ENCODE measurements at regions not wholly inside any gene's neighbourhood (a gene's known extent, or its start where the extent isn't known, plus 50 kb on each side); places are given as distances from the start of the nearest gene placed in this dataset.
"Not testable (repeated sequence)": the region's sequence is repeated elsewhere in the genome, so short reads cannot be mapped to it uniquely, and the experiment has no call there.

DNA sequence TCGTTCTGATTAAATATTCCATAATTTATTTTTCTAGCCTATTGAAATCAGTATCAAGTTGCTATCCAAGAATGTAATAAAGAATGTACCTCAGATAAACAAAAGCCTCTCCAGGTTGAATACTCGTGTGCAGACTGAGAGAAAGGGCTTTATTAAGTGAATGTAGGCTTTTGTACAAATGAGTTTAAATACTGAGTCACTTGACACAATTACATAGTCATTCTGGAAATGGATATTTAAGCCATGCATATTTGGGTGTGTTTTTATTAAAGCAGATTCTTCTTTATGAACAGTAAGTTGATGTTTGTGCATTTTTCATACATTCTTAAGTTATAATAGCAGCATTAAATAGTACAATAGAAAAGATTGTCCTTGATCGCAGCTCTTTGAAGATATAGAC is 139.8 kb upstream of the GK2 start:
- Histone ChIP-seq H3K4me3 (replicated peaks; ENCODE audit: low read depth, low read length) (no peak overlapping the region), H3K27me3 (replicated peaks; ENCODE audit: control insufficient read depth, insufficient read depth, low read length) (no peaks in the 10 kb centered on the region), H3K36me3 (ENCODE audit: control insufficient read depth, insufficient read depth, low read length) (no peaks in the 10 kb centered on the region)
- TF ChIP-seq, protein P1, sequence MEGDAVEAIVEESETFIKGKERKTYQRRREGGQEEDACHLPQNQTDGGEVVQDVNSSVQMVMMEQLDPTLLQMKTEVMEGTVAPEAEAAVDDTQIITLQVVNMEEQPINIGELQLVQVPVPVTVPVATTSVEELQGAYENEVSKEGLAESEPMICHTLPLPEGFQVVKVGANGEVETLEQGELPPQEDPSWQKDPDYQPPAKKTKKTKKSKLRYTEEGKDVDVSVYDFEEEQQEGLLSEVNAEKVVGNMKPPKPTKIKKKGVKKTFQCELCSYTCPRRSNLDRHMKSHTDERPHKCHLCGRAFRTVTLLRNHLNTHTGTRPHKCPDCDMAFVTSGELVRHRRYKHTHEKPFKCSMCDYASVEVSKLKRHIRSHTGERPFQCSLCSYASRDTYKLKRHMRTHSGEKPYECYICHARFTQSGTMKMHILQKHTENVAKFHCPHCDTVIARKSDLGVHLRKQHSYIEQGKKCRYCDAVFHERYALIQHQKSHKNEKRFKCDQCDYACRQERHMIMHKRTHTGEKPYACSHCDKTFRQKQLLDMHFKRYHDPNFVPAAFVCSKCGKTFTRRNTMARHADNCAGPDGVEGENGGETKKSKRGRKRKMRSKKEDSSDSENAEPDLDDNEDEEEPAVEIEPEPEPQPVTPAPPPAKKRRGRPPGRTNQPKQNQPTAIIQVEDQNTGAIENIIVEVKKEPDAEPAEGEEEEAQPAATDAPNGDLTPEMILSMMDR (IDR thresholded peaks at IDR 0.05; ENCODE audit: insufficient read depth, low read length, poor library complexity, severe bottlenecking) = no peak
- DNase-seq (ENCODE audit: extremely low read depth, insufficient read length) = no peak

GRCh38 chr4:79545292-79545691 is 137.3 kb upstream of the GK2 start:
- not testable (repeated sequence) for DNase-seq (ENCODE audit: extremely low read depth, insufficient read length); H3K27me3 ChIP-seq (replicated peaks; ENCODE audit: control insufficient read depth, insufficient read depth, low read length); H3K36me3 ChIP-seq (ENCODE audit: control insufficient read depth, insufficient read depth, low read length)

DNA sequence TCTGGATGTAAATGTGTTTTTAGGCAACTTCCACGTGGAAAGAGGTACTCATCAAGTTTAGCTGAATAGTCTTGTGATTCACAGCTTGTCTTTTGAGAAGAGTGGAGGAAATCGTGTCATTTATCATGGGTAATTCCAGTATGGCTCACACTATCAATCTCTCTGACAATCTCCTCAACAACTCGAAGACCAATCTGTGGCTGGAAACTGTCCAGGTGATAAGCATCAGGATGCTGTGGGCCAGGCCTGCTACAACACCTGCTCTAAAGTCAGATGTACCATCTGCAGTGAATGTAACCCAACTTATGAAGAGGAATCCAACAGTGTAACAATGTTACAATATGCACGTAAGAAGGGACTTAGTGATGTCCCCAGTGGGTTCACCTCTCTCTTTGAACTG is 132.1 kb upstream of the GK2 start:
- TF ChIP-seq, protein P1 (IDR thresholded peaks at IDR 0.05; ENCODE audit: insufficient read depth, low read length, poor library complexity, severe bottlenecking) = no peak
- Histone ChIP-seq H3K36me3 (ENCODE audit: control insufficient read depth, insufficient read depth, low read length) (no peaks in the 10 kb centered on the region), H3K4me3 (replicated peaks; ENCODE audit: low read depth, low read length) (no peak overlapping the region), H3K27me3 (replicated peaks; ENCODE audit: control insufficient read depth, insufficient read depth, low read length) (no peaks in the 10 kb centered on the region)
- DNase-seq (ENCODE audit: extremely low read depth, insufficient read length) = no peak

More at GRCh38 chr4:79545292-79545691, 137.3 kb upstream of the GK2 start:
- H3K4me3 ChIP-seq (replicated peaks; ENCODE audit: low read depth, low read length) = not testable (repeated sequence)

- no peak overlapping the region for H3K4me3 ChIP-seq (replicated peaks; ENCODE audit: low read depth, low read length)
- TF ChIP-seq, protein P1 (IDR thresholded peaks at IDR 0.05; ENCODE audit: insufficient read depth, low read length, poor library complexity, severe bottlenecking) = no peak
- no peaks in the 10 kb centered on the region for H3K36me3 ChIP-seq (ENCODE audit: control insufficient read depth, insufficient read depth, low read length)
- no peak for DNase-seq (ENCODE audit: extremely low read depth, insufficient read length)
- H3K27me3 ChIP-seq (replicated peaks; ENCODE audit: control insufficient read depth, insufficient read depth, low read length) = no peaks in the 10 kb centered on the region
Measured at GRCh38 chr4:79535516-79535915, 127.5 kb upstream of the GK2 start.

DNA sequence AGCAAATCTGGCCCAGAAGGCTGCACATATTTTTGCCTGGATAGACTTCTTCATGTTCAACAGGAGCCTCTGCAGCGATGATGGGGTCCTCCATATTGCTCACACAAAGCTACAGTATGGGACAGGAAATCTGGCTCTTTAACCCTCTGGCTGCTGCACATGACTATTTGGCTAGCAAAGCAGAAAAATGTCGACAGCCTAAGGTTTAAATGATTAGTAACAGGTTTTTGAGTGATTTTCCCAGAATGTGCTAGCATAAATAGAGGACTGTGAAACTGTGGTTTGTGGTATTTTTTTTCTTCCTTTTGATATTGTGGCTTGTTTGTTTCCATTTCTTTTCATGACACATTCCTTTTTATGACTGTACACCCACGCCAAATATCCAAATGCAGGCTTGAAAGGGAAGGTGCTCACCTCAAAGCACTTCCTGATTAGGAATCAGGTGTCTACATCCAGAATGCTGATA is 120.2 kb upstream of the GK2 start:
- H3K4me3 ChIP-seq (replicated peaks; ENCODE audit: low read depth, low read length) = no peak overlapping the region
- no peak for DNase-seq (ENCODE audit: extremely low read depth, insufficient read length)
- TF ChIP-seq, protein P1 (IDR thresholded peaks at IDR 0.05; ENCODE audit: insufficient read depth, low read length, poor library complexity, severe bottlenecking) = no peak
- H3K36me3 ChIP-seq (ENCODE audit: control insufficient read depth, insufficient read depth, low read length) = no peaks in the 10 kb centered on the region
- no peaks in the 10 kb centered on the region for H3K27me3 ChIP-seq (replicated peaks; ENCODE audit: control insufficient read depth, insufficient read depth, low read length)

- TF ChIP-seq, protein P1 (IDR thresholded peaks at IDR 0.05; ENCODE audit: insufficient read depth, low read length, poor library complexity, severe bottlenecking) = no peak
- Histone ChIP-seq H3K4me3 (replicated peaks; ENCODE audit: low read depth, low read length) (no peak overlapping the region), H3K36me3 (ENCODE audit: control insufficient read depth, insufficient read depth, low read length) (no peaks in the 10 kb centered on the region), H3K27me3 (replicated peaks; ENCODE audit: control insufficient read depth, insufficient read depth, low read length) (no peaks in the 10 kb centered on the region)
- DNase-seq (ENCODE audit: extremely low read depth, insufficient read length) = no peak
Measured at GRCh38 chr4:79526641-79527565, 118.9 kb upstream of the GK2 start.

Data from GM06990 (cell line).